Spleen (tissue), 7 donors: ENCODE measurements at regions not wholly inside any gene's neighbourhood (a gene's known extent, or its start where the extent isn't known, plus 50 kb on each side); places are given as distances from the start of the nearest gene placed in this dataset.

ENCODE experiments used
- POLR2A ChIP-seq, 3 donors: fragments of 450-650 bp; IDR thresholded peaks; one replicate each; pipeline ENCODE4 v1.5.1; 2017; ENCODE audit warnings: antibody characterized with exemption in 3 of 3, mild to moderate bottlenecking in 1 of 3
- TF ChIP-seq, protein P1 (sequence below), 11 experiments: fragments of 200-600 bp in 7 of 11; fragments of 450-650 bp in 4 of 11; sonication (generic) in 4 of 11; IDR thresholded peaks in 8 of 11; conservative IDR thresholded peaks in 3 of 11; 1 replicate in 7 of 11; 2 replicates in 4 of 11; pipeline versions ENCODE4 v1.4.0 to v1.8.0; 2016 to 2021; ENCODE audit warnings: antibody characterized with exemption in 11 of 11, inconsistent platforms in 4 of 11, mild to moderate bottlenecking in 1 of 11
- donor health status: DM: no; HTN: no; CAD: no; lungs with moderate emphysema.
- donor health status: DM: no; HTN: no; CAD: no.
- donor health status: DM: no; HTN: no; CAD: no.

DNA sequence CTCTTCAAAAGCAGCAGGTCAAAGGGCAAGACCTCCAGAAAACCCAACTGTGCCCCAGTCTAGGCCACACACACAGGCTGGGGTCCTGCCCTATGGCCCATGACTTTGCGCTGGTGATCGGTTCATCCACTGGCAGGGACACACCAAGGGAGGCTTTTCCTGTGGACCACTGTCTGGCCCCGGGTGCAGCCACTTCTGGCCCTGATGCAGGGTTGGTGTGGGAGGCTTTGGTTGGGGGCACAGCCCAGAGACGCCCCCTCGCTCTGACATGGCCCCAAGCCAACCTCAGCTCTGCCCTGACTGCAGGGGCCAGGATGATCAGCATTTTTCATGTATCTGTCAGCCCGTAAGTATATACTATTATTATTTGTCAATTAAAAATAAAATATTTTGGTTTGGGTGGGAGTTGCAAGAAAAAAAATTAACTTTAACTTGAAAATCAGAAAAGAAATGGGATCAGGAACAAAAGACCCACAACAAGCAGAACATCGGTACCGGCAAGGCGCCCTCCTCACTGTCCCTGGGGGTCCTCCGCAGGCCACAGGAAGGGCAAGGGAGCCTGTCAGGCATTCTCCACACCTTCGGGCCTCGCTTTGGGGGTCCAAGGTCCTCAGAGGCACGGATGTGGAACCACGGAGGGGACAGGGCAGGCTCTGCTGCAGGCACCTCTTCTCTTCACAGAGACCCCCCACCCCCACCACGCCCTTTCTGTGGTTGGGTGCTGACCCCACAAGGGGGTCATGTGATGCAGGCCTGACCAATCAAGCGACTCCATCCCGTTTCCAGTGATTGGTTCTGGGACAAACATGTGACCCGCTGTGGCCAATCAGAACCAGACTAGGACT lies 181.5 kb upstream of the SFSWAP start:
- no peak for TF ChIP-seq POLR2A (IDR thresholded peaks at IDR 0.05)
- TF ChIP-seq, protein P1, sequence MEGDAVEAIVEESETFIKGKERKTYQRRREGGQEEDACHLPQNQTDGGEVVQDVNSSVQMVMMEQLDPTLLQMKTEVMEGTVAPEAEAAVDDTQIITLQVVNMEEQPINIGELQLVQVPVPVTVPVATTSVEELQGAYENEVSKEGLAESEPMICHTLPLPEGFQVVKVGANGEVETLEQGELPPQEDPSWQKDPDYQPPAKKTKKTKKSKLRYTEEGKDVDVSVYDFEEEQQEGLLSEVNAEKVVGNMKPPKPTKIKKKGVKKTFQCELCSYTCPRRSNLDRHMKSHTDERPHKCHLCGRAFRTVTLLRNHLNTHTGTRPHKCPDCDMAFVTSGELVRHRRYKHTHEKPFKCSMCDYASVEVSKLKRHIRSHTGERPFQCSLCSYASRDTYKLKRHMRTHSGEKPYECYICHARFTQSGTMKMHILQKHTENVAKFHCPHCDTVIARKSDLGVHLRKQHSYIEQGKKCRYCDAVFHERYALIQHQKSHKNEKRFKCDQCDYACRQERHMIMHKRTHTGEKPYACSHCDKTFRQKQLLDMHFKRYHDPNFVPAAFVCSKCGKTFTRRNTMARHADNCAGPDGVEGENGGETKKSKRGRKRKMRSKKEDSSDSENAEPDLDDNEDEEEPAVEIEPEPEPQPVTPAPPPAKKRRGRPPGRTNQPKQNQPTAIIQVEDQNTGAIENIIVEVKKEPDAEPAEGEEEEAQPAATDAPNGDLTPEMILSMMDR (IDR thresholded peaks at IDR 0.05 in 8 of 11, conservative IDR thresholded peaks at IDR 0.05 in 3 of 11), result no peak
